HAP-1 (cell line): ENCODE measurements at regions not wholly inside any gene's neighbourhood (a gene's known extent, or its start where the extent isn't known, plus 50 kb on each side); places are given as distances from the start of the nearest gene placed in this dataset.
"Not testable (repeated sequence)": the region's sequence is repeated elsewhere in the genome, so short reads cannot be mapped to it uniquely, and the experiment has no call there.

Experiments used
- DNase-seq, 2 experiments: peaks; one replicate each; pipeline ENCODE4 v3.0.0-alpha.2; 2016 to 2020; ENCODE audit warnings: low spot score in 2 of 2
- H3K27me3 ChIP-seq: fragments of 250-450 bp; sonication (Bioruptor Pico); 2 replicates; pipeline ENCODE4 v1.5.1; 2020; ENCODE audit warnings: low read depth, mild to moderate bottlenecking, moderate library complexity
- H3K36me3 ChIP-seq: fragments of 250-450 bp; sonication (Bioruptor Pico); replicated peaks from 2 replicates; pipeline ENCODE4 v1.5.1; 2020; ENCODE audit warnings: mild to moderate bottlenecking
- H3K4me1 ChIP-seq: fragments of 250-450 bp; sonication (Bioruptor Pico); 2 replicates; pipeline ENCODE4 v1.5.1; 2020; ENCODE audit warnings: mild to moderate bottlenecking
- H3K4me3 ChIP-seq: fragments of 250-450 bp; sonication (Bioruptor Pico); 2 replicates; pipeline ENCODE4 v1.5.1; 2020; ENCODE audit warnings: mild to moderate bottlenecking, moderate library complexity
- H3K9me3 ChIP-seq: fragments of 250-450 bp; sonication (Bioruptor Pico); 2 replicates; pipeline ENCODE4 v1.5.1; 2020; ENCODE audit warnings: mild to moderate bottlenecking, moderate library complexity
- in situ Hi-C: fragments of 300-500 bp; cut with MboI; formaldehyde crosslinking; loops from 3 replicates; pipeline ENCODE4 v1.14.3; 2020; ENCODE audit warnings: low sequenced_read_pairs, inconsistent platforms, mixed read lengths

- in situ Hi-C loops = no loop called here
- Histone ChIP-seq H3K36me3 (no peaks in the 10 kb centered on the region), H3K4me3 (no peak overlapping the region), H3K4me1 (no peaks in the 10 kb centered on the region), H3K9me3 (no peaks in the 10 kb centered on the region), H3K27me3 (no peaks in the 10 kb centered on the region; the same call in 1 of the 2 replicates)
- no peak for DNase-seq
Measured at GRCh38 chr20:5395932-5396727, 79.4 kb upstream of the PROKR2 start.

DNA sequence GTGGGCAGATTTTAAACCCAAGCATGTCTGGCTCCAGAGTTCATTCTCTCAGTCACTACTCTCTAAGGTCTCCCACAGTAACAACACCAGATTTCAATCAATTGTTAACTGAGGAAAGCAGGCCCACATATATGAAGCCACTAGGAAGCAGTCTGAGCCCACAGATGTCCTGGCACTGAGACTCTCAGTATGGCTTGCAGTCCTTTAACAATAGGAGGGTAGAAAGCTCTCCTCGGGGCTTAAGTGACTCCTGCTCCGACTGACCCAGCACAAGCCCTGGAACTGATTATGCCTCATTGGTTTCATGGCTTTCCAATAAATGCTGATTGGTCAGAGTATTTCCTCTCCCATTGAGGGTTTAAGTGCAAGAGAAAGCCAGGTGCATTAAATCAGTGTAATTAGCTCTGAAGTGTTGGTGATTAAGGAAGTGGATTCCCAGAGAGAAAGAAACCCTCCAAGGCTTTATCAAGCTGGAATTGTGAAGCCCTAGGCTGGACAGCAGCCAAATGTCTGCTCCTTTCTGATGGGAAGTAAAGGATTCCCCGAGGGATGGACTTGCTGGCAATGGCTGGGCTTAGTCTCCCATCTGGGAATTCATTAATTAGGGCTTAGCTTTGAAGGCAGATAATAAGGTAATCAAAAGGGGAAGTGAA is 76.6 kb upstream of the PROKR2 start:
- H3K27me3 ChIP-seq = no peaks in the 10 kb centered on the region; the same call in 1 of the 2 replicates
- no peaks in the 10 kb centered on the region for H3K9me3 ChIP-seq
- no peaks in the 10 kb centered on the region for H3K4me1 ChIP-seq
- in situ Hi-C loops = no loop called here
- H3K4me3 ChIP-seq = no peak overlapping the region
- H3K36me3 ChIP-seq = no peaks in the 10 kb centered on the region
- no peak for DNase-seq

DNA sequence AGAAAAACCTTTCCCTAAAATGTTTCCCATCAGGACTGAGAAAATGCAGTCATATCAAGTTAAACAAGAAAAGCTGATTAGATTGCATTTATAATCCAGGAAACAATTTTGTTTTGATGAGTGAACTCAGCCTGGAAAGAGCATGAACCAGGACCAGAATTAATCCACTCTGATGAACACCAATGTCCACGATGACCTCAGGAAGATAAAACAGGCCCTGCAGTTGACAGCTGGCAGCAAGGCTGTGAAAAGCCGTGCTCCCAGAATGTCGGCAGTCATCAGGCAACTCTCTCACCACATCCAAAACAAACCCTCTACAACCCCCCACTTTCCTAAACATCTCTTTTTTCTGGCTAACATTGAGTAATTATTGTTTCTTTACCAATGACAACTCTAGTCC is 74.0 kb upstream of the PROKR2 start:
- no peak overlapping the region for H3K4me3 ChIP-seq
- no peak for DNase-seq
- no peaks in the 10 kb centered on the region for H3K36me3 ChIP-seq
- H3K9me3 ChIP-seq = no peaks in the 10 kb centered on the region
- H3K4me1 ChIP-seq = no peaks in the 10 kb centered on the region
- no peaks in the 10 kb centered on the region; the same call in 1 of the 2 replicates for H3K27me3 ChIP-seq
- in situ Hi-C loops = no loop called here

GRCh38 chr20:5386846-5387245 is 70.1 kb upstream of the PROKR2 start:
- in situ Hi-C loops, DNase-seq, H3K9me3 ChIP-seq, H3K36me3 ChIP-seq, H3K27me3 ChIP-seq, H3K4me1 ChIP-seq, H3K4me3 ChIP-seq: not testable (repeated sequence)

DNA sequence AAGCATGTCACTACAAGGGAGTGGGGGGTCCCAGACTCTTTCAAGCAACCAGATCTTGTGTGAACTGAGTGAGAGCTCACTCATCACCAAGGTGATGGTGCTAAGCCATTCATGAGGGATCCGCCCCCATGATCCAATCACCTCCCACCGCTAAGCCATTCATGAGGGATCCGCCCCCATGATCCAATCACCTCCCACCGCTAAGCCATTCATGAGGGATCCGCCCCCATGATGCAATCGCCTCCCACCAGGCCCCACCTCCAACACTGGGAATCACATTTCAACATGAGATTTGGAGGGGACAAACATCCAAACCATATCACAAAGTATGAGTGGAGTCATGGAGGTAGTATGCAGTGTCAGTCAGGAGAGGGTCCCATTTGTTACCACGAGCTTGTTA is 64.8 kb upstream of the PROKR2 start:
- H3K27me3 ChIP-seq, H3K36me3 ChIP-seq, H3K9me3 ChIP-seq, in situ Hi-C loops, H3K4me1 ChIP-seq, H3K4me3 ChIP-seq: not testable (repeated sequence)
- DNase-seq = peak in 1 of 2 experiments; percentile 6

DNA sequence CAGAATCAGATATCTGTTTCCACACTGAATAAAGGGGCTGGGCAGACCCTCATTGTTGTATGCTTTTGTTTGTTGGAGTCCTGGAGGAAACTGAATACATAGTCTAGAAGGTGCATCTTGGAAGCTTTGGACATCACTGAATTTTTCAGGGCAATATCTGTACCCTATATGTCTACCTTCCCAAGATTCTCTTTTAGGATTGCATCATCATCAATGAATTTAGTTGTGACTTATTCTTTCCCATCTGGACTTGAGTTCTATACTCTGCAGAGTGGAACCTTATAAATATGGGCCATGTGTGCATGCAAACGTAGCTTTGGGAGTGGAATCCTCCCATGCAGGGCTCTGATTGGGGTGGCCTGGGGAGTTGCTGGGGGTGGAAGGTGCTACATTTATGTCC is 60.7 kb upstream of the PROKR2 start:
- Histone ChIP-seq H3K4me3 (no peak overlapping the region), H3K4me1 (no peaks in the 10 kb centered on the region), H3K36me3 (no peaks in the 10 kb centered on the region), H3K9me3 (no peaks in the 10 kb centered on the region), H3K27me3 (no peaks in the 10 kb centered on the region)
- in situ Hi-C loops = no loop called here
- DNase-seq = no peak

GRCh38 chr20:5376228-5376627 is 59.5 kb upstream of the PROKR2 start:
- Histone ChIP-seq H3K9me3 (no peaks in the 10 kb centered on the region), H3K36me3 (no peaks in the 10 kb centered on the region), H3K4me1 (no peaks in the 10 kb centered on the region), H3K27me3 (no peaks in the 10 kb centered on the region), H3K4me3 (no peak overlapping the region)
- no peak for DNase-seq
- in situ Hi-C loops = no loop called here

GRCh38 chr20:5374171-5374570 is 57.4 kb upstream of the PROKR2 start:
- DNase-seq = no peak
- no peak overlapping the region for H3K4me3 ChIP-seq
- no peaks in the 10 kb centered on the region for H3K27me3 ChIP-seq
- in situ Hi-C loops = no loop called here
- H3K4me1 ChIP-seq = no peaks in the 10 kb centered on the region
- no peaks in the 10 kb centered on the region for H3K9me3 ChIP-seq
- no peaks in the 10 kb centered on the region for H3K36me3 ChIP-seq

DNA sequence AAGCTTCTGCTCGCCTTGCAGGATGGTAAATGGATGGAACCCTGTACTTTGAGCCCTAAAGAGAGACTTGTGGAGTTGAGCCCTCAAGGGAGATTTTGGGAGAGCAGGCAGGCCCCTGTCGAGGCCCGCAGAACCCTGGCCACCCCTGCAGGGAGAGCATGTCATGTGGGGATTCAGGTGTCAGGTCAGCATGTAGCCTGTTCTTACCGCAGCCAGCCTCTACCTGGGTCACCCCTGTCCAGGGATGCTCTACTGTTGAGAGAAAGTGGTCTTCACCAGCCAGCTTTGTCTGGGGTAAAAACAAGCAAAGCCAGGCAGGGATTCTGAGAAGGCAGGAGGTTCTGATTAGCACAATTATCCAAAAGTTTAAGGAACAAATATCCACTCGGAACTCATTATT is 55.6 kb upstream of the PROKR2 start:
- Histone ChIP-seq H3K9me3 (no peaks in the 10 kb centered on the region), H3K27me3 (no peaks in the 10 kb centered on the region), H3K4me1 (no peaks in the 10 kb centered on the region), H3K4me3 (no peak overlapping the region), H3K36me3 (no peaks in the 10 kb centered on the region)
- no peak for DNase-seq
- in situ Hi-C loops = no loop called here

DNA sequence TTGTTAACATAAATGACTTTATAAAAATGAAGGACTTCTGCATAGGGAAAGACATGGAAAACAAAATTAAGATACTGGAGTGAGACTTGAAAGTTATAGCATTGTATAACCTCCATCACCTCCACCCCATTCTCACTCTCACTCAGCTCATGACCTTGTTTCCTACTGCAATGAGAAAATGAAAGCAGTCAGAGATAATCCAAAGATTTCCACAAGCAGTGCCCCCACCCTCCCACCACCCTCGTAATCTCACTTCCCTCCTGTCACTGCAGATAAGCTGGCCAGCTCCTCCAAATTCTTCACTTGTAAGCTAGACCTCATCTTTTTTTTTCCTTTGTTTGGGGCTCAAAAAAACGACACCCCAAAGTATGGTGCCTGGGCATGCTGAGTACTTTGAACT is 52.9 kb upstream of the PROKR2 start:
- DNase-seq = no peak

More for the DNA sequence above, 52.9 kb upstream of the PROKR2 start:
- H3K4me3 ChIP-seq = no peak overlapping the region
- no peaks in the 10 kb centered on the region for H3K4me1 ChIP-seq
- no peaks in the 10 kb centered on the region for H3K36me3 ChIP-seq
- in situ Hi-C loops = no loop called here
- H3K9me3 ChIP-seq = no peaks in the 10 kb centered on the region
- no peaks in the 10 kb centered on the region for H3K27me3 ChIP-seq
